GM10266 (cell line): ENCODE measurements at regions not wholly inside any gene's neighbourhood (a gene's known extent, or its start where the extent isn't known, plus 50 kb on each side); places are given as distances from the start of the nearest gene placed in this dataset.

Source experiments
- DNase-seq: peaks from one replicate; pipeline ENCODE4 v3.0.0; 2012; ENCODE audit errors: extremely low spot score
- TF ChIP-seq, protein P1 (sequence below): IDR thresholded peaks from 2 replicates; pipeline ENCODE4 v1.5.1; 2012; ENCODE audit warnings: mild to moderate bottlenecking, low read depth; ENCODE audit not compliant: control insufficient read depth, insufficient read depth; ENCODE audit errors: missing control alignments

DNA sequence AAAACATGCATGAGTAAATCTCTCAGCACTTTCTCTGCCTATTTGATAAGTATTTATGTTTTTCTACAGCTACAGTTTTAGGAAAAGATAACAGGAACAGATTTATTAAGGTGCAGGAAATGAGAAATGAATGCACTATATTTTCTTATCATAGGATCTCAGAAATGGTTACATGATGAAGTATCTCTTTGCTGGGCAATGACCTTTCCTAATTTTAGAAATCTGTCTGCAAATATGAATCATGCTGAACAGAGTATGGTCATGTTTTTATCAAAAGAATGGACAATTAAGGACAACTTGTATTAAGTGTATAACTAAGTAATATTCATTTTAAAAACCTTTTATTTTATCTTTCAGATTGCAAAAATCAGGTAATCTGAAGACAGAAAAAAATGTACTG is 53.8 kb upstream of the SPPL2A start:
- DNase-seq: no peak
- TF ChIP-seq, protein P1, sequence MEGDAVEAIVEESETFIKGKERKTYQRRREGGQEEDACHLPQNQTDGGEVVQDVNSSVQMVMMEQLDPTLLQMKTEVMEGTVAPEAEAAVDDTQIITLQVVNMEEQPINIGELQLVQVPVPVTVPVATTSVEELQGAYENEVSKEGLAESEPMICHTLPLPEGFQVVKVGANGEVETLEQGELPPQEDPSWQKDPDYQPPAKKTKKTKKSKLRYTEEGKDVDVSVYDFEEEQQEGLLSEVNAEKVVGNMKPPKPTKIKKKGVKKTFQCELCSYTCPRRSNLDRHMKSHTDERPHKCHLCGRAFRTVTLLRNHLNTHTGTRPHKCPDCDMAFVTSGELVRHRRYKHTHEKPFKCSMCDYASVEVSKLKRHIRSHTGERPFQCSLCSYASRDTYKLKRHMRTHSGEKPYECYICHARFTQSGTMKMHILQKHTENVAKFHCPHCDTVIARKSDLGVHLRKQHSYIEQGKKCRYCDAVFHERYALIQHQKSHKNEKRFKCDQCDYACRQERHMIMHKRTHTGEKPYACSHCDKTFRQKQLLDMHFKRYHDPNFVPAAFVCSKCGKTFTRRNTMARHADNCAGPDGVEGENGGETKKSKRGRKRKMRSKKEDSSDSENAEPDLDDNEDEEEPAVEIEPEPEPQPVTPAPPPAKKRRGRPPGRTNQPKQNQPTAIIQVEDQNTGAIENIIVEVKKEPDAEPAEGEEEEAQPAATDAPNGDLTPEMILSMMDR: no peak

DNA sequence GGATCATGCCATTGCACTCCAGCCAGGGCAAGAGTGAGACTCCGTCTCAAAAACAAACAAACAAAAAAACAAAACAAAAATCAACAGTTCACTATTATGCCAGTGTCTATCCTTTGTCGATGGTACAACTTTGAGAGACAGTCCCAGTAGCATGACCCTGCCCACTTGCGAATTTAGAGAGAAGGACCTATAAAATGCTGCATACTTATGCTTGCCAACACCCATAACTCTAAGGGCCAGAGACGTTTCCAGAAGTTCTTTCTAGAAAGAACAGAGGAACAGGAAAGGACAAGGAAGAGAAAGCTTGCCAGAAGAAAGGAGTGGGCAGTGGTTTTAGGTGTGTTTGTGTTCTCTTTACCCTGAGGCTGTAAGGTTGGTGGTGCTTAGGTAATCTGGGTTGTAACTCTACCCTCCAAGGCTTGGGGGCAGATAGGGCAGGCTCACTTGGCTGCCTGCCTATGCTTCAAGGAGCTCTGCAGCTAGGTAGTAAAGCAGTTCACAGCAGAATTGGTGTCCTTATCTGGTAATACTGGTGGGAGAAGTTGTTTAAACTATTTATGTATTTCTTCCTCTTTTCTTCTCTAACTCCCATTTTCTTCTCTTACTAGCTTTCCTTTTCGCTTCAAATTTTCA is 50.6 kb upstream of the SPPL2A start:
- TF ChIP-seq, protein P1: no peak
- no peak for DNase-seq
